ENCODE measurements at regions not wholly inside any gene's neighbourhood (a gene's known extent, or its start where the extent isn't known, plus 50 kb on each side); places are given as distances from the start of the nearest gene placed in this dataset.

- TF ChIP-seq EZH2phosphoT487 (IDR thresholded peaks at IDR 0.05; ENCODE audit: borderline replicate concordance) (no peak), CTCF (conservative IDR thresholded peaks at IDR 0.05; ENCODE audit: low read length) (no peak)
- H3K79me2 ChIP-seq (ENCODE audit: insufficient read depth, low read length) = no peaks in the 10 kb centered on the region
- H3K36me3 ChIP-seq (ENCODE audit: insufficient read depth, low read length) = no peaks in the 10 kb centered on the region
- H3K27me3 ChIP-seq (ENCODE audit: insufficient read depth, low read length, poor library complexity, severe bottlenecking) = no peaks in the 10 kb centered on the region
- H3K4me1 ChIP-seq (ENCODE audit: insufficient read depth, low read length, poor library complexity, severe bottlenecking) = peaks cover 2% of the 10 kb centered on the region
- no peak overlapping the region for H3K9ac ChIP-seq (ENCODE audit: low read depth, low read length, poor library complexity, severe bottlenecking)
- H3K4me3 ChIP-seq (ENCODE audit: low read length, poor library complexity, severe bottlenecking) = no peak overlapping the region
- no peaks in the 10 kb centered on the region for H3F3A ChIP-seq (ENCODE audit: low read depth)
- H3K9me2 ChIP-seq (replicated peaks; ENCODE audit: low read depth, low read length) = no peaks in the 10 kb centered on the region
- no peak overlapping the region for H2AFZ ChIP-seq (ENCODE audit: low read length)
- H4K20me1 ChIP-seq (ENCODE audit: insufficient read depth, low read length, poor library complexity, severe bottlenecking) = no peaks in the 10 kb centered on the region
- H3K4me2 ChIP-seq (ENCODE audit: low read depth, low read length, poor library complexity, severe bottlenecking) = no peak overlapping the region
- H3K9me3 ChIP-seq (ENCODE audit: insufficient read depth, low read depth, low read length) = no peaks in the 10 kb centered on the region
These were observed 535.5 kb upstream of the ID2 start for GRCh38 chr2:8146132-8147005.

GRCh38 chr2:8148260-8149006, 533.4 kb upstream of the ID2 start:
- H3K36me3 ChIP-seq (ENCODE audit: insufficient read depth, low read length) = no peaks in the 10 kb centered on the region
- no peaks in the 10 kb centered on the region for H3K79me2 ChIP-seq (ENCODE audit: insufficient read depth, low read length)
- H3K9me2 ChIP-seq (replicated peaks; ENCODE audit: low read depth, low read length) = no peaks in the 10 kb centered on the region
- no peak overlapping the region for H3K9ac ChIP-seq (ENCODE audit: low read depth, low read length, poor library complexity, severe bottlenecking)
- H3K4me3 ChIP-seq (ENCODE audit: low read length, poor library complexity, severe bottlenecking) = no peak overlapping the region
- no peaks in the 10 kb centered on the region for H3K9me3 ChIP-seq (ENCODE audit: insufficient read depth, low read depth, low read length)
- no peak overlapping the region for H2AFZ ChIP-seq (ENCODE audit: low read length)
- TF ChIP-seq CTCF (conservative IDR thresholded peaks at IDR 0.05; ENCODE audit: low read length) (no peak), EZH2phosphoT487 (IDR thresholded peaks at IDR 0.05; ENCODE audit: borderline replicate concordance) (no peak)
- H3K27me3 ChIP-seq (ENCODE audit: insufficient read depth, low read length, poor library complexity, severe bottlenecking) = no peaks in the 10 kb centered on the region
- H4K20me1 ChIP-seq (ENCODE audit: insufficient read depth, low read length, poor library complexity, severe bottlenecking) = no peaks in the 10 kb centered on the region
- no peak overlapping the region for H3K4me2 ChIP-seq (ENCODE audit: low read depth, low read length, poor library complexity, severe bottlenecking)
- H3F3A ChIP-seq (ENCODE audit: low read depth) = no peaks in the 10 kb centered on the region
- H3K4me1 ChIP-seq (ENCODE audit: insufficient read depth, low read length, poor library complexity, severe bottlenecking) = peaks cover 17% of the 10 kb centered on the region

GRCh38 chr2:8149007-8149405, 532.9 kb upstream of the ID2 start:
- Histone ChIP-seq H2AFZ (ENCODE audit: low read length) (no peak overlapping the region), H3K27me3 (ENCODE audit: insufficient read depth, low read length, poor library complexity, severe bottlenecking) (no peaks in the 10 kb centered on the region), H4K20me1 (ENCODE audit: insufficient read depth, low read length, poor library complexity, severe bottlenecking) (no peaks in the 10 kb centered on the region), H3K4me3 (ENCODE audit: low read length, poor library complexity, severe bottlenecking) (no peak overlapping the region), H3F3A (ENCODE audit: low read depth) (no peaks in the 10 kb centered on the region), H3K9me2 (replicated peaks; ENCODE audit: low read depth, low read length) (no peaks in the 10 kb centered on the region), H3K4me1 (ENCODE audit: insufficient read depth, low read length, poor library complexity, severe bottlenecking) (peaks cover 22% of the 10 kb centered on the region), H3K4me2 (ENCODE audit: low read depth, low read length, poor library complexity, severe bottlenecking) (no peak overlapping the region), H3K36me3 (ENCODE audit: insufficient read depth, low read length) (no peaks in the 10 kb centered on the region), H3K9ac (ENCODE audit: low read depth, low read length, poor library complexity, severe bottlenecking) (no peak overlapping the region), H3K79me2 (ENCODE audit: insufficient read depth, low read length) (no peaks in the 10 kb centered on the region), H3K9me3 (ENCODE audit: insufficient read depth, low read depth, low read length) (no peaks in the 10 kb centered on the region)
- TF ChIP-seq CTCF (conservative IDR thresholded peaks at IDR 0.05; ENCODE audit: low read length) = no peak
- no peak for TF ChIP-seq EZH2phosphoT487 (IDR thresholded peaks at IDR 0.05; ENCODE audit: borderline replicate concordance)

All from Loucy (cell line).